NCI-H1105 (cell line): ENCODE measurements at regions not wholly inside any gene's neighbourhood (a gene's known extent, or its start where the extent isn't known, plus 50 kb on each side); places are given as distances from the start of the nearest gene placed in this dataset.

Source experiments
- DNase-seq: peaks from one replicate; lab custom pipeline; 2025; lab: John Stamatoyannopoulos, UW

DNA sequence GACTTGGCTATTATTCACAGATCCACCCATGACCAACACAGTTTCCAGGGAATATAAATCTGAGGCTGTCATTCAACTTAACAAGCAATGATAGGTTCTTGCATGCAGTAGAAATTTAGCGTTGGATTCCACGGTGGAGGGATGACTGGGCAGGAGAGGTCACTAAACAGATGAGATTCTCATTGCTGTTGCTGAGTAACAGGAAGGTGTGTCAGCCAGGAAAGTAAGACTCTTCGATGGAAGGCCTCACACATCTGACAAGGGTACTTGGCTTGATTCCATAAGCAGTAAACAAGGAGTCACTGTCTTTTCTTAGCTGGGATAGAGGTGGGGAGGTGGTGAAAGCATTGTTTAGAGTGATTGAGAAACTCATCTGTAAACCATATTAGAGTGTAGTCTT is 1152.0 kb downstream of the SORCS3 start:
- DNase-seq: no peak

- DNase-seq: no peak
Measured at GRCh38 chr10:105785721-105786120, 1144.6 kb downstream of the SORCS3 start.

GRCh38 chr10:105783936-105784483 is 1142.9 kb downstream of the SORCS3 start:
- DNase-seq: no peak

DNA sequence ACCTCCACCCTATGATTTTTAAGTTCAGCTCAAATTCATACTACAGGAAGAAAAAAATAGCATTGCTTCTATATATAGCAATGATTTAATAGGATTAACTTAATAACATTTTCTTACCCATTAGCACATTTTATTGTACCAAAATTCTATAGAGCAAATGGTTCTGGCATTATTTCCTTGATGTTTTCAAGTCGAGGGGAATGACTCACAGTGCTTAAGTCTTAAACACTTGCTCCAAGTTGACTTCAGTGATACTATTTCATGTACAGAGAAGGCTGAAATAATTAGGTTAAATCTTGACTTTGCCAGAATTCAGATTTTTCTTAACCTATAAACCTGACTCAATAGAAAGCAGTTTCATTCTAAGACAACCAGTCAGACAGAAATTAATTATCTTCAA is 1133.8 kb downstream of the SORCS3 start:
- DNase-seq: no peak

GRCh38 chr10:105774351-105774750 is 1133.3 kb downstream of the SORCS3 start:
- DNase-seq: no peak

DNA sequence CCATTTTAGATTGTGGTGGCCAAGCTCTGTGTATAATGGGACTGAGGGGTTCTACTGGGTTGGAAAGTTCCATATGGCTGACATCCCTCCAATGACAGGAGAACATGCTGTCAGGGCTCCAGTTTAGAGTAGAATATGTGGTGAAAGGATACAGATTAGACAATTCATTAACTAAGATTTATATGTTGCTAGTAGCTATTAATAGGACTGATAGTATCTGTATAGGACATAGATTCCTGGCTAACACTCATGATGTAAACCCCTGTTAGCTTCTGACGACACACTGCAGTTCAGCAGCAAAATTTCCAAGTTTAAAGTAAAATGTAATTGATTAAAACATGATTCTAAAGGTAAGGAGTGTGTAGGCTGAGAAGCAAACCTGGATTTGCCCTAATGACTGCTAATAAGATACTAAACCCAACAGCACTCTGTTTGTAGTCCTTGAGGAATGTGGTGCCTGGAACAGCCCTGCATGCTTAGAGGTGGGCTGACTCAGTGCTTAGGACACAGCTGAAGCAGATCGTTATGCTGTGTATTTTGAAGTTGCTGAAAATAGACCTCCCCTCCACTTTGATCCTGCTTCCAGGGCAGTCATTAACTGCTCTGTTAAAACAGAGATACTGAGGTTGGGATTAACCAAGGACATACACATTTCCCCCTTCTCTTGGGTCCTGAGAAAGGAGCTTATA is 1129.6 kb downstream of the SORCS3 start:
- no peak for DNase-seq

DNA sequence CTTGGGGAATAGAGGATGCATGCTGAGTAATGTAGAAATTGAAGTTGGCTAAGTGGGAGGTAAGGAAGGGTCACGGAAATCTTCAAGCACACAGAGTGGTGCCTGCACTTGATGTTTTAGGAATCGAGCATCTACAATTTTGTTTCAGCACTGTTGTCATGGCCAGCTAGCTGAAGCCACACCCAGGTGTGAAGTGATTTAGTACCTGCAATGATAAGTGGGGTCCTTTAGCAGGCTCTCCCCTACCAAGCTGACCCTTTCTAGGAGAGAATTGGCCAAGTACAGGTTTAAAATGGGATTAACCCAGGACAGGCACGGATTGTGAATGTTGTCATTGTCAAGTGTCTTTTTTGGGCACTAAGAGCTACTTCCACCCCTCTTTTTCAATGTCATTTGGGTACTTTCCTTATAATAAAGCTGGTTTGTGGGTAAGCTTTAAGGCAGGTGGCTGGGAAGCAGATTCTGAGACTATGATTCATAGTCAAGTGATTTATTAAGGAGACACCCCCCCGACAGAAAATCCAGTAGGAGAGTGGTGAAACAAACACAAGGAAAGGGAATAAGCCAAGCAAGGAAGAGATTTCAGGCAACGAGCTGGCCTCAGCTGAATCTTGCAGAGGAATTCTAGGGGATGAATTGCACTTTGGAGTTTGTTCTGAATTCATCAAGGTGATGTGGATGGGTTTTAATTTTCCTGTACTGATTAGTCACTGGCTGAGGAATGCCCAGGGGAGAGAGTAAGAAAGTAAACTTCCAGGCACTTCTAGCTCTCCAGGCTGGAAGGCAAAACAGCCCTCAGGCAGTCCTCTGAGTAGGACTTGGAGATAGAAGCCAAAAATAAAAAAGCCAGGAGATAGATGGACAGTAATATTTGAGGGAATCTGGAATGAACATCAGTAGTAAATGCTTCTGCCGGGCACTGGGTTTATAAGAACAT is 1128.4 kb downstream of the SORCS3 start:
- no peak for DNase-seq

GRCh38 chr10:105763611-105764010 is 1122.5 kb downstream of the SORCS3 start:
- no peak for DNase-seq

DNA sequence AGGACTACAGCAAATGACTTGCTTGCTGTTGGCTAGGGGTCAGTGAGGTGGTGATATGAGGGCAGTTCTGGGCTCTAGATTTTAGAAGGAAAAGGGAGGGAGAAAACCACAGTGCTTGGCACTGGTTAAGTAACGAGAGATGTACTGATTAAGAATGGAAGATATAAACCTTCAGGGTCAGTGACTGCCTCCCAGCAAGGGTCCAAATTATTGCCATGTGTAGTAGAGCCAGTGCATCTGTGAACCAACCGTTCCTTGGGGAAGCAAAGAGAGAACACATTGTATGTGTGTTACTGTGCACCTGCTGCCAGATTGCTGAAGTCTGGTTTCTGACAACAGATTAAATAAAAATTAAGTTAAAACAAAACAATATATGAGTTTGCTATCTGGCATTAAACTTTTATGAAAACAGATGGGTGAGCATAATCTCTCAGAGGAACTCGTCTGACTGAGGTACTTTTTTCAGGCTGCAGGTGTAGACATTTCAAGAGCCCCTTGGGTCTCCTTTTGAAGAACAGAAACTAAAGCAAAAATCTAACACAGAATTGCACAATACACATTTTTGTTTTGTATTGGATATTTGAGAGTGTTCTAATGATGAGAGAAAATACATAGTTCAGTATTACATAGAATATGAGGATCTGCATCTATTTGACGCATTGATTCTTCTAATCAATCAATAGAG is 1120.6 kb downstream of the SORCS3 start:
- no peak for DNase-seq

DNA sequence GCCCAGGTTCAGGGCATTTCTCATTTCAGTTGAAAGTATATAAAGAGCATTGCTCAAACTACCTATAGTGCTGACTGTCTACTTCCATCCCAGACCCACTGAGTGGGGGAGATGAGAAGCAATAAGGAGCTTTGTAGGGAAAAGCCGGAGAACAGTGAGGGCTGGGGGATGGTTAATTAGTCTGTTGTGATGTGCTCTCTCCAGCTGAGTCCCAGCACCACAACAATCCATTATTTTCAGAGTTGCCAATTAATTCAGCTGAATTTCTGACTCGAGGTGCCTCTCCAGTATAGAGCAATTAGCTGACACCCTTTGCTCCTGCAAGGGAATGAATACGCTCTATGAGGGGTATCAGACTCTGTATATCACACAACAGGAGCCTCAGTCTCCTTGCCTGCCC is 1118.6 kb downstream of the SORCS3 start:
- DNase-seq: no peak

- no peak for DNase-seq
Measured at GRCh38 chr10:105758209-105758998, 1117.3 kb downstream of the SORCS3 start.

- DNase-seq: no peak
Measured at GRCh38 chr10:105757302-105757701, 1116.2 kb downstream of the SORCS3 start.

GRCh38 chr10:105756386-105756785 is 1115.3 kb downstream of the SORCS3 start:
- no peak for DNase-seq

- DNase-seq: no peak
Measured at GRCh38 chr10:105751688-105752087, 1110.6 kb downstream of the SORCS3 start.

- no peak for DNase-seq
Measured at GRCh38 chr10:105745596-105746148, 1104.6 kb downstream of the SORCS3 start.

DNA sequence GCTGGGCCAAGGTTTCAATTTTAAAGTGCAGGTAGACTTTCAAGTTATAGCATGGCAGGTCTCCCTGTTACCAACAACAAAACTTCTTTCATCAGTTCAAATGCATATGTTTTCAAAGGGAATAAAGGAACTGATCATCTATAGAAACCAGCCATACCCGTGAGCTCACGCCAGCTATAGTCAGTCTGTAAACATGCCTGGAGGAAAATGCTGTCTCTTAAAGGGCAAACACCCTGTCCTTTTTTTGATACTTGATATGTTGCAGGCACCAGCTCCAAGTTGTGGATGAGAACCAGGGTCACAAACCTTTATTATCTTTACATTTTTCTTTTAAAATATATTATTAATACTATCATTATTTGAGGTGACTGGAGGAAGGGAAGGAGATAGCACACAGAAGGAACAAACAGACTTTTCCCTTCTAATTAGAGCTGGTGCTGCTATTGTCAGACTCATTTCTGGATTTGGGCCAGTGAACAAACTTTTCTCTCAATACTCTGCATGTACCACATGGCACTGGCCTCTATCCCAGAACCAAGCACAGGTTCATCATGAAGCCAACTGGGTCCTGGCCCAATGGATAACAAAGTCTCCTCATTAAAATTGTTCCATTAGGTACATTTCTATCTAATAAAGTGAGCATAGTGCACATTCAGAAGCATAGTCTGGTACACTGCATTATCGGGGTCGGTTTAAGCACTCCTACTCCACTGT is 1102.4 kb downstream of the SORCS3 start:
- no peak for DNase-seq

- no peak for DNase-seq
Measured at GRCh38 chr10:105742923-105743322, 1101.8 kb downstream of the SORCS3 start.

GRCh38 chr10:105742184-105742583 is 1101.1 kb downstream of the SORCS3 start:
- no peak for DNase-seq

DNA sequence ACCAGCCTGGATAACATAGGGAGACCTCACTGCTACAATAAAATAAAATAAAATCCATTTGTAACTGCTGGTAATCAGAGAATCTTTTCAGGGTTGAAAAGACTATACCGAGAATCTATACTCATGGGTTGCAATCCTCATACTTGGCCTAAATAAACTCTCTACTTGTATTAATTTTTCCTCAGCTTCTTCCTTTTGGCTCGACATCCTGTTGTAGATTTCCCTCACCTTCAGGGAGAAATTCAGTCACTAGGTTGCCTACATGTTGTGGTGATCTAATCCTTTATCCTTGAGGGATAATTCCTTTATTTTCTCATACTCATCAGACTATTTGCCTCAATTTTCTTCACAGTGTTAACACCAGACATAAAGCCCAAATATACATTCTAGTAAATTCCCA is 1093.4 kb downstream of the SORCS3 start:
- DNase-seq: no peak

DNA sequence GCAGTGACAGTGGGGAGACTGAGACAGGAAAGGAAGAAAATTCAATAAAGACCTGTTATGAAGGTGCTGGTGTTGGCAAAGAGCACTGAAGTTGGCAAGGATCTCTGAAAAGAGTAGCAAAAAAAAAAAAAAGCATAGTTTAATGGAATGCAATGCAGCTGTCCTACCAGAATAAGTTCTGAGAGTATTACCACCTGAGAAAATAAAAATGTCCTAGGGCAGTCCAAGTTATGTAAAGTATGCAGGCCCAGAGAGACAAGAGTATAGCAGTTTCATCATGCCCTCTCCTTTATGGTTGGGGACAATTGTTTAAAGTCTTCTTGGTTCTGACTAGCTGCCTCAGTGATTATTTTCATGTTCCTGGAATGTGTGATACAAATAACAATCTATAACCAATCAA is 1092.8 kb downstream of the SORCS3 start:
- DNase-seq: no peak

DNA sequence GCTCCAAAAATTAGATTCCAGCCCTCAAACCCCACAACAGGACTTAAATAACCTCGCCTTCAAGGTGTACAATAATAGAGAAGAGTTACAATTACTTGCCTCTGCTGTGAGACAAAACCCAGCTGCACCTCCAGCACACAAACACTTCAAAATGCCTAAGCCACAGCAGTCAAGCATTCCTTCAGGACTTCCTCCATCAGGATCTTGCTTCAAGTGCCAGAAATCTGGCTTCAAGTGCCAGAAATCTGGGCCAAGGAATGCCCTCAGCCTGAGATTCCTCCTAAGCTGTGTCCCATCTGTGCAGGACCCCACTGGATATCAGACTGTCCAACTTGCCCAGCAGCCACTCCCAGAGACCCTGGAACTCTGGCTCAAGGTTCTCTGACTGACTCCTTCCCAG is 1088.3 kb downstream of the SORCS3 start:
- DNase-seq: no peak
